Activated gamma-delta T cell treated with anti-CD3 and anti-CD28 coated beads, Interleukin-2, amount 50 U/mL, for 16 hours (primary cell): ENCODE measurements at regions not wholly inside any gene's neighbourhood (a gene's known extent, or its start where the extent isn't known, plus 50 kb on each side); places are given as distances from the start of the nearest gene placed in this dataset.
"Not testable (repeated sequence)": the region's sequence is repeated elsewhere in the genome, so short reads cannot be mapped to it uniquely, and the experiment has no call there.

Experiments
- DNase-seq: peaks from one replicate; pipeline ENCODE4 v3.0.0-alpha.2; 2020; ENCODE audit warnings: low read depth

DNA sequence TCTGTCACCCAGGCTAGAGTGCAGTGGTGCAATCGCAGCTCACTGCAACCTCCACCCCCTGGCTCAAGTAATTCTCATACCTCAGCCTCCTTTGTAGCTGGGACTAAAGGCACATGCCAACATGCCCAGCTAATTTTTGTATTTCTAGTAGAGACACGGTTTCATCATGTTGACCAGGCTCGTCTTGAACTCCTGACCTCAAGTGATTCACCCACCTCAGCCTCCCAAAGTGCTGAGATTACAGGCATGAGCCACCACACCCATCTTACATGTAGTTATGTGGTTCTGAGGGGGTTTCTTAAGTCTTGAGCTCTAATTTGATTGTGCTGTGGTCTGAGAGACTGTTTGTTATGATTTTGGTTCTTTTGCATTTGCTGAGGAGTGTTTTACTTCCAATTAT lies 57.3 kb upstream of the USP15 start:
- not testable (repeated sequence) for DNase-seq

DNA sequence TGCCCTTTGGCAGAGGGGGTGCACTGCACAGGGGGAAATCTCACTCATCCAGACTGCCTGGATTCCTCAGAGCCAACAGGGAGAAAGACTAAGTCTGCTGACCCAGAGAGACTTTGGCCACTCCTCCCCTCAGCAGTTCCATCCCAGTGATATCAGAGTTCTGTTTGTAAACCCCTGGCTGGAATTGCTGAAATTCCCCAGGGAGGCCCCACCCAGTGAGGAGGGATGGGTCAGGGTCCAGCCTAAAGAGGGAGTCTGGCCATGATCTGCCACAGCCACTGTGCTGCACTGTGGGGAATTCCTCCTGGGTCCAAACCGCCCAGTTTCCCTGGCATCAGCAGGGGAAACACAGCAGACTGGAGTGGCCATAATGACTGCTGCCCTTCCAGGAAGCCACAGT lies 54.9 kb upstream of the USP15 start:
- DNase-seq = no peak

DNA sequence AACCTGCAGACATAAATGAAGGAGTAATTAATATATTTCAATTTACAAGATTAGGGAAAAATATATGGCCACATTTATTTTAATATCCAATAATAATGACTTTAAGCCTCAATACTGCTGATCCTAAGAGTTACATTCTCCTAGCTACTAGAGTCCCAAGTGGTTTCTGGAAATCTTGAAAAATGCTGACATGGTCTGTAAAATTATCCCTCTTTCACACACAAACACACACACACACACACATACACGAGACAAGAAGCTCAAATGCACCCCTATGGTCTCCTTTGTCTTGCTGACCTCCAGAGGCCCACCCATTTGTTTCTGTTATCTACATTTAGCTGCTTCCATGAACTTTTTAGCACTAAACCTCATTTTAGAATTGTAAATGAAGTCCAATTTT lies 53.0 kb upstream of the USP15 start:
- no peak for DNase-seq
